Dermis microvascular lymphatic vessel endothelial cell (primary cell): ENCODE measurements at regions not wholly inside any gene's neighbourhood (a gene's known extent, or its start where the extent isn't known, plus 50 kb on each side); places are given as distances from the start of the nearest gene placed in this dataset.
"Not testable (repeated sequence)": the region's sequence is repeated elsewhere in the genome, so short reads cannot be mapped to it uniquely, and the experiment has no call there.

Experiments used
- DNase-seq, 2 donors: peaks; one replicate each; pipeline versions ENCODE4 v3.0.0 to v3.0.0-alpha.2; 2010; ENCODE audit warnings: low read depth in 2 of 2

DNA sequence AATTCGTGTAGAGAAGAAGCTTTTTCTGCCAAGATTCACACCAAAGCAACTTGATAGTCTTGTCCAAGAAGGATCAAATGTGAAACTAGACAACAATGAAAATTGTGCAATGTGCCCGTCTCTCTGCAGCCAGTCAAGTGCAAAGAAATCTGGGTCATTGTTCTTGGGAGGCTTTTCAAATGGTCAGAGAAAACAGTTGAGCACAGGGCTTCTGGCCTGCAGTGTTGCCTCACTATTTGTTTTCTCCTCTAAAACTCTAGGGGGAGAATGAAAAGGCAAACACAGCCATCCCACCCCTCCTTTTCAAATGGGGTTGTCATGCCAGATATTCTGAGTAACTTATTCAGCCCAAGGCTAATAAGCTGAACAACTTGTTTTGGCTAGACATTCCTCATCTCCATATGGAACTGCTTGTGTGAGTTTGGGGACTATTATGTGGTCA, 417.6 kb upstream of the CDIN1 start:
- DNase-seq = no peak

DNA sequence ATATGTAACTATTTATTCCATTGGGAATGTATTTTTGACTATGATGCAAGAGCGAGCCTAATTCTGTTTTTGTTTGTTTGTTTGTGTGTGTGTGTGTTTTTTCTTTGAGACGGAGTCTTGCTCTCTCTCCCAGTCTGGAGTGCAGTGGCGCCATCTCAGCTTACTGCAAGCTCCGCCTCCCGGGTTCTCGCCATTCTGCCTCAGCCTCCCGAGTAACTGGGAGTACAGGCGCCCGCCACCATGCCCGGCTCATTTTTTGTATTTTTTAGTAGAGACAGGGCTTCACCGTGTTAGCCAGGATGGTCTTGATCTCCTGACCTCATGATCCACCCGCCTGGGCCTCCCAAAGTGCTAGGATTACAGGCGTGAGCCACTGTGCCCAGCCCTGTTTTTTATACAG, 415.4 kb upstream of the CDIN1 start:
- DNase-seq = not testable (repeated sequence)

DNA sequence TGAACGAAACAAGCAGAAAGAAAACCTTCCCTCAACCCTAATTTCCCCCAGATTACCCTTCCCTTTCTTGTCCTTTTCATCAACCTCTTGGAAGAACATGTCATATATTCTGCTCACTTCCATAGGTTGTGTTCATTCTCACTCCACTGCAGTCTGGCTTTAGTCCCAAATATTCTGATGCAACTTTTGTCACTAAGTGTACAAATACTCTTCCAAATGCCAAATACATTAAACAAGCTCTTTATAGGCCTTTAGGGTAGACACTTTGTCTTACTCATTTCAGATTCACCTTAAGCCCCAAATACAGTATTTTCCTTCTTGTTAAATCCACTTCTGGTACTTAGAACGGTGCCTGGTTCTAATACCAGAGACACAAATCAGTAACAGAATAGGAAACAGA, 406.5 kb upstream of the CDIN1 start:
- DNase-seq = no peak

DNA sequence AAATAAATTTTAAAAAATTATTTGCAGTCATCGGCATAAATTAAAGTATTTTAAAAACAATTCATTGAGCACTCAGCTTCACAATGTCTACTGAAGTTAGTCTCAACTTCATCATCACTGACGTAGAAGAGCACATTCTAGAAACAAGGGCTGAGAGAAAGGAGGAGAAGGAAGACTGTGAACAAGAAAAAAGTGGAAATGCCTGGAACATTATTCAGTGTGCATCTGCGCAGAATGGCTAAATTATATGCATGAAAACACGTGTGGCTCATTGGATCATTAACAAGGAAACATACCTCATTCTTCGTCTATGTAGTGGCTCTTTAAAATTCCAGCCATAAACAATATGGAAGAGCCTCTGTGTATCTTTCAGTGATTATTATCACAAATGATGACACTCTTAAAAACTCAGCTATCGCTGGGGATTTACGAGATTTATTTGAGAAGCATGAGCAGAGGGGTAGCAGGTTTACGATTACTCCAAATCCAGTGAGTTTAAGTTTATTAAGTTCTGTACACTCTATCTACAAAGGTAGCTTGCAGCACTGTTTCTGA, 404.2 kb upstream of the CDIN1 start:
- DNase-seq = no peak

DNA sequence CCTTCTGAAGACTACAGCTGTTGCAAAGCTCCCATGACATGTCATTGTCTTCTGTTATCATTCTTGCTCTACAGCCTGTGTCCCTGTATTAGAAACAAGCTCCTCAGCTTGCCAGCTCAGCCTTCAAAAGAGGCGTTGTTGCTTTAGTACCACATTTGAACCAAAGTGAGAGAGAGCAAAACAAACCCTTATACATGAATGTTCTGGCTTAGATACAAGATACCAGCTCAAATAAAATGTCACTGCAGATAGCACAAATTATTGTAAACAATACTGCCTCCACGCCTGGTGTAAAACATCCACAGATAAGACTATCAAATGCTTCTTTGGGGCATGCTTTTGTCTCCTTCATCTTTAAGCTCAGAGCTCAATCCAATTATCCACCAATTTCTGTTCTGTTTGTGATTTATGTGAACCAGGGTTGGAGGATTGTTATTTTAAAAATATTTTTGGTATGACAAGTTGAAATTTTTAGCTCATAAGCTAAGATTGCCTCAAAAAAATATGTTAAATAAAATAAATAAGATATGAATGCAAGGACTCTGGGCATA, 403.6 kb upstream of the CDIN1 start:
- no peak for DNase-seq

DNA sequence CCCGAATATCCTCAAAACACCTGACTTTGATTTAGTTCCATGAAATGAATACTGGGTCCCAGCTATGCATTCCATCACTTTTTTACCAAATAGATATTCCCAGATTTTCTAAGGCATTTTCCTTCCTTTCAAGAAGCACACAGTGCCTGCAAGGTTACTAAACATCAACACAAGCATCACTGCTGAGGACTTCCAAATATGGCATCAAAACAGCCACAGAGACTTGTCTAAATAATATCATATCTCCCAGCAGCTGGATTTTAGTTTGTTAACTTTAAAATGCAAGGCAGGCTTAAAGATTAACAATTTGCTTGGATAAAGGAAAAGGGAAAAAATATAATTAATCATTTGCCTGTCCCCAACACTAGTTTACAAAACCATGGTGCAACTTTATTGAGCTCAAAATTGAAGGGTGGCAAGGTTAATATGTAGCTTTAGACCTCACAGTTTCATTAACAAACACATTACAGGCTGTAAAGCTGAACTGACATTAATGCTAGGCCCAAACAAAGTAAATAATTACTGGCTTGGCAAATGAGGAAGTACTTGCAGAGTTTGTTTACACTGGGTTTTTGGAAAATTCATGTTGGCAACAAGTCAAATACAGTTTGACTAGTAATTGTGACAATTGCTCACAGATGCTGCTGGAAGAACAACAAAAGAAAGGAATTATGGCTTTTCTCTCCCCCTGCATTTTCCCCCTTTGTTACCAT, 401.7 kb upstream of the CDIN1 start:
- DNase-seq = no peak

DNA sequence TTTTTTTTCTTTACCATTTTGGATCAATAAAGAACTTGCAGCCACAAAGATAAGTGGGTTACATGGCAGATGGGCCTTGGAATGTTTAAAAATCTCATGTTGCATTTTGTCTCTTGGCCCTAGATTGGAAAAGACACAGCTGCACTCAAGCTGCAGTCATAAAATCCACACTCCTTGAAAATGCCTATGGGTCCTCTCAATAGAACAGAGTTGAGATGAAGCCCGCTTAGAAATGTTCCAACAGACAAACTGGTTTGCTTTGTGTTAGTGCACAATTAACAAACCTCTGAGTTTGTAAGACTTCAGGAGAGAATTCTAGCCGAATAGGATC, 401.2 kb upstream of the CDIN1 start:
- DNase-seq = no peak

DNA sequence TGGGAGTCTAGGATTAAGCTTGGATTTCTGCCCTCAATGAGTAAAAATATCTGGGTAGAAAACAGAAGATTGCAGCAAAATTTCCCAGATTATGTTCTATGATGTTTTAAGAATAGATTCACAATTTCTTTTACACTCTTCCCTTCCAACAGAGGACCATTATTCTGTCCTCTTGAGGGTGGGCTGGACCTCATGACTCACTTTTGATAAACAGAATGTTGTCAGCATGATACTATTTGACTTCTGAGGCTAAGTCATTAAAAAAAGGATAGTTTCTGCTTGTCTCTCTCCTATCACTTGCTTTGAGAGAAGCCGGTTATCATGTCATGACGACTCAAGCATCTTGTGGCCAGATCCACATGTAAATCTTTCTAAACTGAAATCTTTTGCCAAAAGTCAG, 396.2 kb upstream of the CDIN1 start:
- no peak for DNase-seq

DNA sequence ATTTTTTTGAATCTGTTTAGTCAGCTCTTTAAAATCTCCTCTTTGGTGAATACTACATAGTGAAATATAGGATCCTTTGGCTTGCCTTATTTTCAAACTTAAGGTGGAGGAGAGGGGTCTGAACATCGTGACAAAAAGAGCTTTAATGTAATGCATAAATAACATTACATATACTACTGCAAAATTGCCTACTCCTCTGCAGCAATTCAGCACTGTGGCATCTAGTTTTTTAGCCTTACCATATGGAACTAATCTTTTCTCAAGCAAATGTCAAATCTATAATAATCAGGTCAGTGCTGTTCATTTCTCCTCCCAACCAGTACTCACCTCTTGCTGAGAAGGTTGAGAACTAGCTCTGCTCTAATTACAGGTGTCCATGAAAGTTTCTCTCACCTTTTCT, 394.0 kb upstream of the CDIN1 start:
- no peak for DNase-seq

DNA sequence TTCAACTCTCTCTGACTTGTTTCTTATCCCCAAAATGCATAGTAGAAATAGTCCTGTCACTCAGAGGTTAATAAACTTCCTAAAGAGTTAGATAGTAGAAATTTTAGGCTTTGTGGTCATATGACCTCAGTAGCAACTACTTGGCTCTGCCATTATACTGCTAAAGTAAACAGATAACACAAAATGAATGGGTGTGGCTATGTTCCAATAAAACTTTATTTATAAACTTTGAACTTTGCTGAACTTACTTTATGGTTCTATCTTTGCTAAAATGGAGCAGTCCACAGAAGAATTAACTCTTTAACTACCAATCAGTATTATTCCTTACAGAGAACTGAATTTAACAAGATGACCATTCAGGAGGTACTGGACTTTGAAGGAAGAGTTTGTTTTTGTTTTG, 393.6 kb upstream of the CDIN1 start:
- DNase-seq = no peak

DNA sequence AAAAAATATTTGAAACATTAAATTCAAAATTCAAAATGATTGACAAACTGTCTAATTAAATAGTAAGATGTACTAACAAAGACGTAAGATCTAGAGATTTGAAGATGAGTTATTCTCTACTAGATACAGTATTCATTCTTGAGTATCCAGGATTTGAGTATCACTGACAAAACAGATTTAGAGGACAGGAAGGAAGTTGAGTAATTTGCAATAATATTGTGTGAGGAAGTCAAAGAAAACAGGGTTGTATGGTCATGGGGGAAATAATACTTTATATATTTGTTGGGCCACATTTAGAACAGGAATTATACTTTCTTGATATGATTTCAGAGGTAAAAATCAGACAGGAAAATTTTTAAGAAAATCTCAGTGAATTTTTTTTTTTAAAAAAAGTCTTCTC, 393.1 kb upstream of the CDIN1 start:
- DNase-seq = peak; percentile 4 to 60

DNA sequence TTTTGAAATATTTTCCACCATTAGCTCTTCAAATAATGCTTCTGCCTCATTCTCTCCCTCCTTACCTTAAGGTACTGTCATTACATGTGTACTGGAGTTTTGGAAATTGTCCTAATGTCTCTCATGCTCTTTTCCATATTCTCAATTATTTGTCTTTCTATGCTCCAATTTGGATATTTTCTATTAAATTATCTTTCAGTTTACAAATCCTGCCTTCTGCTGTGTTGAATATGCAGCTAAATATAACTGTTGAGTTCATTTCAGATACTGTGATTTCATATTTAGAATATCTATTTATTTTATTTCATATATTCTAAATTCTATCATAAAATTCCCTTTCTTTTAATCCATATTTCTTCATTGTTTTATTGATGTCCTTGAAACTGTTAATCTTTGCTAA, 388.0 kb upstream of the CDIN1 start:
- DNase-seq = no peak

DNA sequence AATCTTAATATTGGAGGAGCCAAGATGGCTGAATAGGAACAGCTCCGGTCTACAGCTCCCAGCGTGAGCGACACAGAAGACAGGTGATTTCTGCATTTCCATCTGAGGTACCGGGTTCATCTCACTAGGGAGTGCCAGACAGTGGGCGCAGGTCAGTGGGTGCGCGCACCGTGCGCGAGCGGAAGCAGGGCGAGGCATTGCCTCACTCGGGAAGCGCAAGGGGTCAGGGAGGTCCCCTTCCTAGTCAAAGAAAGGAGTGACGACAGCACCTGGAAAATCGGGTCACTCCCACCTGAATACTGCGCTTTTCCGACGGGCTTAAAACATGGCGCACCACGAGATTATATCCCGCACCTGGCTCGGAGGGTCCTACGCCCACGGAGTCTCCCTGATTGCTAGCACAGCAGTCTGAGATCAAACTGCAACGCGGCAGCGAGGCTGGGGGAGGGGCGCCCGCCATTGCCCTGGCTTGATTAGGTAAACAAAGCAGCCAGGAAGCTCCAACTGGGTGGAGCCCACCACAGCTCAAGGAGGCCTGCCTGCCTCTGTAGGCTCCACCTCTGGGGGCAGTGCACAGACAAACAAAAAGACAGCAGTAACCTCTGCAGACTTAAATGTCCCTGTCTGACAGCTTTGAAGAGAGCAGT, 383.9 kb upstream of the CDIN1 start:
- not testable (repeated sequence) for DNase-seq

DNA sequence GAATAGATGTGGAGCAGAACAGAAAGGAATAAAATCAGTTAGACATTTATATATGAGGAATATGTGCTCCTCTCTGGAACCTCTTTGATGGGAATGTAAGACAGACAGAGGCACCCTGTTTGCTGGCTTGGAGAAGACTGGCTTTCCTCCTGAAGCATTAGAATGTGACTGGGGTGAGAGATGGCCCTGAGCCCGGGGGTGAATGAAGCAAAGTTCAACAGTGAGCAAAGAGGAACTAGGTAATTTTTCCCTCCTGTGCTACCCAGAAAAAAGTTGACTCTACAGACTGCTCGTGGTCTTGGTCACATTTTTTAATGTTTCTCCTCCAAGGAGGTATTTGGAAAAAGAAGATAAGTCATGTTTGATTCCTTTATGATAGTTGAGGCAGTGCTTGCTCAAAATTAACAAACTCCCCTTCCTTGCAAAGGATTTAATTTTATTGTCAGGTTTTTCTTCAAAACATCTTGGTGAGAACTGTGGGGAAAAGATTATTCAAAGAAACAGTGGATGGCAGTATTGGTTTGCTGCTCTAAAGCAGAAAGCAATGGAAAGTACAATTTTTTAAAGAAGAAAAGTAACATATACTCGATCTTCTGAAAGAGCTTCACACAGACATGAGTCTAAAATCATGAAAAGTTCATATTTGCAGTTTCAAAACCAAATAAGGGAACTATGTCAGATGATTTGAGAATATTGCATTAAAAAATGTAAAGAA, 370.4 kb upstream of the CDIN1 start:
- DNase-seq = no peak

DNA sequence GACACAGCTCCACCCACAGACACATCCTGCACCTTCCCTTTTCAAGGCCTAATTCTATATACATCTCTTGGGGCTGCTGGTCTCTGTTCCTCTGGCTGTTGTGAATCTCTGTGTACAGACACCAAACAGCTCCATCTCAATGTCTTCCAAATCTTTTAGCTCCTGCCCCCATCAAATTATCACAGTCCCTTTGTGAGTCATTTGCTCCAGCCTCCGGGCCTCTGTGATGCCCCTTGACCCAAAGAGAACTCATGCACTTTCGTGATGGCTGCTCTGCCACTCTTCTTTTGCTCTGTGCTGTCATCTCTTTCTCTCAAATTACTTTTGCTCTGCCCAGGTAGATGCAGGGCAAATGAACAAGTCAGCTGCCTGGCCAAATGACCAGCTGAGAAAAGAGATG, 369.0 kb upstream of the CDIN1 start:
- DNase-seq = no peak

DNA sequence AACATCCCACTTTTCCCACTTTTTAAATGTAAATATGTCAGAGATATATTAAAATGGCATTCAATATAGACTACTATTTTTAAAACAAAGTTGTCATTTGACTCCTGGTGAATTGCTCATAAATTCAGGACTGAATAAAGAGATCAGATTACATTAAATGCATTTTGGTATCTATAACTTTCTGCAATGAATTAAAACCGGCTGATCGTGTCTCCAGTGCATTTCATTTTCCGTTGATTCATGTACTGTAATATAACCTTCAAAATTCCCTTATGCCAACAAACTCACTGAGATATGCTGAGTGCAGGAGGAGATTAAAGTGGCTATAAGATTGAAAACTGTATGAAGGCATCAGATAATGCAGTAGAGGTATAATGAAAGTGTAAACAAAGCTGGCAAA, 361.1 kb upstream of the CDIN1 start:
- no peak for DNase-seq

DNA sequence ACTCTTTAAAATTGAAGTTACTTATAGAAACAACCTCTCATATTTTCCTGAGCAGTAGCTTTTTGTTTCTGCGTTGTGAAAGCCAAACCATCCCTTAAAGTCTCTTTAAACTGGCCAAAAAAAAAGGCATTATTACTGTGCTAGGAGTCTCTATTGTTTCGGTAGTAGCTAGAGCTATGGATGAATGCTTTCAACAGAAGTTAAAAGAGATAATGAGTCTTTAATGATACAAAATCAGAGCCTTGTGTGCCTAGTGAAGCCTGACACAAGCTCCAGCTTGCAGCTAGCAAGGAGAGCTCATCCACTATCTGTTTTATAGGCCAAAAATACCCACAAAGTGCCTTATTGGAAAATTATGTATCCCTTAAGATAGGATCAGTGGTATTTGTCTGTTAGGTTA, 360.4 kb upstream of the CDIN1 start:
- DNase-seq = no peak

DNA sequence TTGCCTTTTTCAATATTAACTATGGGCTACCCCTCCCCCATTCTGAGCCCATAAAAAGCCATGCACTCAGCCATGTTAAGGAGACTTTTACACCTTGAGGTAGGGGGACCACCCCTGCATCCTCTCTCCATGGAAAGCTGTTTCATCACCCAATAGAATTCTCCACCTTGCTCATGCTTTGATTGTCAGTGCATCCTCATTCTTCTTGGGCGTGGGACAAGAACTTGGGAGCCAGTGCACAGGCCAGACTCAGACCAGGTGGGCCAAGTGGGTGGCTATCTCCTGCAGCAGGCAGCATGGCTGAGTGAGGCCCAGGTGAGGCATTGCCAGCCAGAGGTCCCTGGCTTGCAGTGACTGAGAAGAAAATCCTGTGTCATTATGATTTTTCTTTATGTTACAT, 357.4 kb upstream of the CDIN1 start:
- no peak for DNase-seq

DNA sequence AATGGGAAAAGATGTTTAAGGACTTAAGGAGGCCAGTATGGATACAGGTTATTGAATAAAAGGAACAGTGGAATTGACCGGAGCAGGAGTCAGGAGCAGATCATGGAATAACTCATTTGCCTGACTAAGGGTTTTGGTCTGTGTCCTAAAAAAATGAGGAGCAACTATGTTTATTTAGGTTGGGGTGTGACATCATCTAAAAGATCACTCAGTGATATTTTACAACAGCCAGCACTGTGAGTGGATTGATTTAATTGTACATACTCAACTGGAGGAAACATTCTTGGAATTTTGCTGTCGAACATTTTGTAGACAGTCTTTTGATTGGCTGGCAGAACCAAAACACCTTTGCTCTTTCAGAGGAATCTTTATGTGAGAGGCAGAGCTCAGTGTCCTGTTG, 348.6 kb upstream of the CDIN1 start:
- no peak for DNase-seq

DNA sequence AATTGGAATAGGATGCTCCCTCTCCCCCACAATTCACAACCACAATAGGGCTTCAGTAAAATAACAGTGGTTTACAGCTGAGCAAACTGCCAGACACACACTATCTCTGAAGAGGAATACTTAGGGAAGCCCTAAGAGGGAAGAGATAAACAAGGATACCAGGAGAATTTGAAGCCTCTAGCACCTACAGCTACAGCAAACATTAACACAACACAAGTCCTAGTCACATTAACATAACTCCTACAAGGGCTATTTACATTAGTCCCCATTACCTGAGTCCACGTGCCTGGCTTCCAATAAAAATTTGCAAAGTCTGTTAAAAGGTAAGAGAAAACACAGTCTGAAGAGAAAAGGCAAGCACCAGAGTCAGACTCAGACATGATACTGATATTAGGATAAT, 346.9 kb upstream of the CDIN1 start:
- DNase-seq = no peak

DNA sequence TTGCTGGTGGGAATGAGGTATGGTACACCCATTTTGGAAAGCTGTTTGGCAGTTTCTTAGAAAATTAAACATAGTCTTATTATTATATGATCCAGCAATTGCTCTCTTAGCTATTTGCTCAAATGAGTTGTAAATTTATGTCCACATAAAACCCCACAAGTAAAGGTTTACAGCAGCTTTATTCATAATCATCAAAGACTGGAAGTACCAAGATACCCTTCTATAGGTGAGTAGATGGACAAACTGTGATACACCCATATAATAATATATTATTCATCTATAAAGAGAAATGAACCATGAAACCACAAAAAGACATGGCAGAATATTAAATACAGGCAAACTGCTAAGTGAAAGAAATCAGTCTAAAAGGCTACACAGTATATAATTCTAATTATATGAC, 344.7 kb upstream of the CDIN1 start:
- no peak for DNase-seq

DNA sequence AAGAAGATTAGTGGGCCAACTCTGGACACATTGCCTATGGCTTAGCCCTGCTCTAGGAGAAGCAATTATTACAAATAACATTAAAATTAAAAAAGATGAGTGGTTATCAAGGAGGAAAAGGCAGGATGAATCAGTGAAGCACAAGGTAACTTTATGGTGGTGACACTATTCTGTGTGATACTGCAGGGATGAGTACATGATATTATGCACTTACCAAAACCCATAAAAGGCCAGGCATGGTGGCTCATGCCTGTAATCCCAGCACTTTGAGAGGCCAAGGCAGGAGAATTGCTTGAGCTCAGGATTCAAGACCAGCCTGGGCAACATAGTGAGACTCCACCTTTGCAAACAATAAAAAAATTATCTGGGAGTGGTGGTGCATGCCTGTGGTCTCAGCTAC, 344.3 kb upstream of the CDIN1 start:
- no peak for DNase-seq

DNA sequence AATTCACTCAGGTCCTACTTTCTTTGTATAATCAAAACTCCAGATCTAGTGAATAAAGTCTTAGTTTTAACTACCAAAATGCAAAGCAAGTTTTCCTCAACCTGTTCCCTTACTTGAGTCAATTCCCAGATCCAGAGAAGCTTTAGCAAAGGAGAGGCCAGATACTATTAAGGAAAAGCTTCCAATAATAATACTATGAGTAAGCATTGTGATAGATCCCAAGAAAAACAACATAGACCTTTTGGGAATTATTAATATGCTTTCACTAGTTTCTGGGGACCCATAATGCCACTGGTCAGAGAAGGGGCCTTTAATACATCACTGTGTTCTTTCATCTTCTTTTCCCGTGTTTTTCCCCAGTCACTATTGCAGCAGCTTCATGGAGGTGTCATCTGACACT, 339.9 kb upstream of the CDIN1 start:
- DNase-seq = no peak
